BE2C (cell line): ENCODE measurements at regions not wholly inside any gene's neighbourhood (a gene's known extent, or its start where the extent isn't known, plus 50 kb on each side); places are given as distances from the start of the nearest gene placed in this dataset.

Source experiments
- DNase-seq: peaks from one replicate; pipeline ENCODE4 v3.0.0-alpha.2; 2020
- H3K27me3 ChIP-seq: fragments of 250-450 bp; sonication (Bioruptor Pico); 2 replicates; pipeline ENCODE4 v1.5.1; 2020; ENCODE audit warnings: mild to moderate bottlenecking
- H3K36me3 ChIP-seq: fragments of 250-450 bp; sonication (Bioruptor Pico); 2 replicates; pipeline ENCODE4 v1.5.1; 2020; ENCODE audit warnings: mild to moderate bottlenecking
- H3K4me1 ChIP-seq: fragments of 250-450 bp; sonication (Bioruptor Pico); 2 replicates; pipeline ENCODE4 v1.5.1; 2020
- H3K4me3 ChIP-seq: 2 replicates; pipeline ENCODE4 v1.5.1; 2011; ENCODE audit warnings: low read depth, low read length
- H3K9me3 ChIP-seq: fragments of 250-450 bp; sonication (Bioruptor Pico); 2 replicates; pipeline ENCODE4 v1.5.1; 2020
- TF ChIP-seq, protein P1 (sequence below): IDR thresholded peaks from 2 replicates; pipeline ENCODE4 v1.5.1; 2012; ENCODE audit warnings: mild to moderate bottlenecking, low read depth, low read length

DNA sequence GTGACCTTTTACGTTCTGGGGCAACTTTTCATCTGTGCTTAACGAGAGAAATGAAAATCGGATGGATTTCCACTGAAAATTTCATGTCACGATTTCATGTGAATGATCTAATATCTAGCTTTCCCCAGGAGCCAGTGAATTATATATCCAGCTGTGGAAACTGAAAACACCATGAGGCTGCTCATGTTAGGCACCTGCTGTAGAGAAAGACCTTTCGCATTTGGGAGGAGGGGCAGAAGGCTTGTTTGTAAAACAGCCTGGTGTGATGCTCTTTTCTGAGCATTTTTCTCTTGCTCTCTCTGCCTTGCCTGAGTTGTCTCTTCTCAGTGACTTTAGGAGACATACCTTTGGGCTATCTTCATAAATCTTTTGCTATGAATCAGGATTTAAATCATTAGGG, 84.6 kb upstream of the CYP1B1 start:
- H3K36me3 ChIP-seq = no peaks in the 10 kb centered on the region
- TF ChIP-seq, protein P1, sequence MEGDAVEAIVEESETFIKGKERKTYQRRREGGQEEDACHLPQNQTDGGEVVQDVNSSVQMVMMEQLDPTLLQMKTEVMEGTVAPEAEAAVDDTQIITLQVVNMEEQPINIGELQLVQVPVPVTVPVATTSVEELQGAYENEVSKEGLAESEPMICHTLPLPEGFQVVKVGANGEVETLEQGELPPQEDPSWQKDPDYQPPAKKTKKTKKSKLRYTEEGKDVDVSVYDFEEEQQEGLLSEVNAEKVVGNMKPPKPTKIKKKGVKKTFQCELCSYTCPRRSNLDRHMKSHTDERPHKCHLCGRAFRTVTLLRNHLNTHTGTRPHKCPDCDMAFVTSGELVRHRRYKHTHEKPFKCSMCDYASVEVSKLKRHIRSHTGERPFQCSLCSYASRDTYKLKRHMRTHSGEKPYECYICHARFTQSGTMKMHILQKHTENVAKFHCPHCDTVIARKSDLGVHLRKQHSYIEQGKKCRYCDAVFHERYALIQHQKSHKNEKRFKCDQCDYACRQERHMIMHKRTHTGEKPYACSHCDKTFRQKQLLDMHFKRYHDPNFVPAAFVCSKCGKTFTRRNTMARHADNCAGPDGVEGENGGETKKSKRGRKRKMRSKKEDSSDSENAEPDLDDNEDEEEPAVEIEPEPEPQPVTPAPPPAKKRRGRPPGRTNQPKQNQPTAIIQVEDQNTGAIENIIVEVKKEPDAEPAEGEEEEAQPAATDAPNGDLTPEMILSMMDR = no peak
- no peaks in the 10 kb centered on the region for H3K9me3 ChIP-seq
- H3K4me1 ChIP-seq = no peaks in the 10 kb centered on the region
- DNase-seq = no peak
- peaks cover 9% of the 10 kb centered on the region; the same call in 1 of the 2 replicates for H3K27me3 ChIP-seq
- H3K4me3 ChIP-seq = no peak overlapping the region

DNA sequence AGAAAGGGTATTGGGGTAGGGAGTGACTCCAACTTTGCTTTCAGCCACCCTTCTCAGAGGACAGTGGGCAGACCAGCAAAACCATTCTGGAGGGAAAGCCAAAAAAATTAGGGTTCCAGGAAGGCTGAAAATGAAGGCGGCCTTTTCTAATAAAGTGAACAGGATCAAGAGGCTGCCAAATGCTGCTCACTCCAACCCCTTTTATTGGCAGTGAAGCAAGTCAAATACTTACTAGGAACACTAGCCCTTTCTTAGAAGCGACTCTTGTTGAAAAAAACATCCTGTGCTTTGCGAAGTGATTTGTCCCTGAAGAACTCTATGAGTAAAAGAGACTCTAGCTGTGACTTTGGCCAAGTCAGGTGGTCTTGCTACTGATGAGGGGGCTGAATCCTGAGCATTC, 83.6 kb upstream of the CYP1B1 start:
- H3K27me3 ChIP-seq = peaks cover 9% of the 10 kb centered on the region; the same call in 1 of the 2 replicates
- TF ChIP-seq, protein P1 = no peak

DNA sequence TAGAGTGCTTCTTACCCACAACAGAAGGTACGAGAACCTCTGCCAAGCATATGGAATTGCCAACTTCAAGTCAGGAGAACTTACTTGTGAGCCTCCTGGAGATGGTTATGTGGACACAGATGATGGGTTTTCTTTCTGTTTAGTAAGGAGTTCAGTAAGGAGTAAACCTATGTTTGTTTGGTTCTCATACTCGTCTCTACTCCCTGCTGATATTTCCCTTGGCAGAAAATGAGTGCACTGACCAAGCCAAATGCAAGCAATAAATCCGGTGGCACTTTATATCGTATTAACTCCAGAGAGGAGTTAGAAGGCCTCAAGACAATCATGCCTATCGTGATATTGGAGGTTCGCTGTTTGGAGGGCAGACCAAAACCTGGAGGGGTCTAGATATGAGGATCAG, 83.2 kb upstream of the CYP1B1 start:
- Histone ChIP-seq H3K36me3 (no peaks in the 10 kb centered on the region), H3K4me1 (no peaks in the 10 kb centered on the region), H3K9me3 (no peaks in the 10 kb centered on the region), H3K4me3 (no peak overlapping the region), H3K27me3 (peaks cover 9% of the 10 kb centered on the region; the same call in 1 of the 2 replicates)
- DNase-seq = no peak
- TF ChIP-seq, protein P1 = no peak

More for the DNA sequence above, 83.6 kb upstream of the CYP1B1 start:
- Histone ChIP-seq H3K4me1 (no peaks in the 10 kb centered on the region), H3K36me3 (no peaks in the 10 kb centered on the region), H3K4me3 (no peak overlapping the region), H3K9me3 (no peaks in the 10 kb centered on the region)
- DNase-seq = no peak

DNA sequence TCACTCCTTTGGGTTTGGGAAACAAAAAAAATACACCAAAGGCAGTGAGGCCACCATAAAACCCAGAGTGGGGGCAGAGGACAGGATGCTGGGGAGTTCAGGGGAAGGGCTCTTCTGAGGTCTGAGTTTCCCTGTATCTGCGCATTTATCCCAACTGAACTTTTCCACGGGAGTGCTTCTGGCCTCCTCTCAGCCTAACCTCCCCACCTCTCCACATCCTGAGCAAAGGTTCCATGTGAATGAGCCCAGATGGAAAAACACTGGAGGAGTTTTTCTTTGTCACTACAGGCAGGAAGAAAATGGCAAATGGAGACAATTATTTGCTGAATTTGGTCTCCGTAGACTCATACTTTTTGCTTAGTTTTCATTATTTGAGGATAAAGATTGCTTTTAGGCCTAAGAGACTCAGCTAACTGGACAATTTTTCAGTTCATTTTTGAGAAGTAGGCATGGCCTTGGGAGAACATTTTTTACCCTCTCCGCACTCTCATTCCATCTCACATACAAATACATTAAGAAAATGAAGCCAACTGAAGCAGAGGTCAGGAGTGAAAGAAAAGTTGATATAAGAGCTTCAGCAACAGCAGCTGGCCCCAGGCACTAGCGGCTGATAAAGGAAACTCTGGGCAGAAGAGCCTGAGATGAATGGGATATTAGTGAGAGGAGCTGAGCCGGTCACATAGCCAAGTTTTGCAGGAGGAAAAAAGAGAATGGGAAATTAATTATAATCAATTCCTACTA, 82.6 kb upstream of the CYP1B1 start:
- no peaks in the 10 kb centered on the region for H3K36me3 ChIP-seq
- no peaks in the 10 kb centered on the region for H3K9me3 ChIP-seq
- peaks cover 9% of the 10 kb centered on the region; the same call in 1 of the 2 replicates for H3K27me3 ChIP-seq
- H3K4me1 ChIP-seq = no peaks in the 10 kb centered on the region
- DNase-seq = no peak
- H3K4me3 ChIP-seq = no peak overlapping the region
- TF ChIP-seq, protein P1 = no peak

DNA sequence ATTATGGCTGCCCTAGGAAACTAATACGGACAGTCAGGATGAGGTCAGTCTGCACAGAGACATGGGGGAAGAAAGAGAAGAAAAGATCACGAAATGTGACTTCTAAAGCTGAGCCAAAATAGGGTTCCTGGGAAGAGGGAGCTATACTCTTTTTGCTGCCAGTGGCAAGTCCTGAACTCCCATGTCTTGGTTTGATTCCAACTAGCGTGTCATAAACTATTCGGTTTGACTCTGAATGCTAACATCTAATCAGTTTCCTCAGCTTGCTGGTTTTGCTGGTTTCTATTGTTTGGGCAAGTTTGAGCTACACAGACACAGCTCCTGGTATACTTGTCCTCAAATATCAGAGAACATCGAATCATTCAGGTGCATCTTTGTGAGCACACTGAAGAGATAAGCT, 80.5 kb upstream of the CYP1B1 start:
- H3K4me3 ChIP-seq = no peak overlapping the region
- DNase-seq = no peak
- no peaks in the 10 kb centered on the region for H3K36me3 ChIP-seq
- peaks cover 9% of the 10 kb centered on the region; the same call in 1 of the 2 replicates for H3K27me3 ChIP-seq
- TF ChIP-seq, protein P1 = no peak
- no peaks in the 10 kb centered on the region for H3K4me1 ChIP-seq
- H3K9me3 ChIP-seq = no peaks in the 10 kb centered on the region

DNA sequence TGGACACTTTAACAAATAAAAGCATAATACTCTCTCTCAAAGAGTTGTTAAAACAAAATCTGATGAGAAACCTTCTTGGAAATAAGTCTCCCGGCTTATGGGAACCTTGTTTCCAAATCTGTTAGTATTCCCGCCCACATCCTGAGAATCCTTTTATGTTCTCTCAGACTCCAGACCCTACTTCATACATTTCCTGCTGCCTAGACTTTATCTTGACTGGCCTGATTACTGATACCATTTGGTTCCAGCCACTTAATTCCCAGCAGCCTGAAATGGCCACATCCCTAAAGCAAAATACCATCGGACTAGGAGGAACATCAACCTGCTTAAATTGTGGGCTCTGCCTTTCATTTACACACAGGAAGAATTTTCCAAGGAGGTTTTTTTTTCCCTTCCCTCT, 79.1 kb upstream of the CYP1B1 start:
- Histone ChIP-seq H3K4me3 (no peak overlapping the region), H3K36me3 (no peaks in the 10 kb centered on the region), H3K9me3 (no peaks in the 10 kb centered on the region), H3K27me3 (peaks cover 9% of the 10 kb centered on the region; the same call in 1 of the 2 replicates), H3K4me1 (no peaks in the 10 kb centered on the region)
- no peak for DNase-seq
- TF ChIP-seq, protein P1 = no peak
